ENCODE measurements at regions not wholly inside any gene's neighbourhood (a gene's known extent, or its start where the extent isn't known, plus 50 kb on each side); places are given as distances from the start of the nearest gene placed in this dataset.

DNA sequence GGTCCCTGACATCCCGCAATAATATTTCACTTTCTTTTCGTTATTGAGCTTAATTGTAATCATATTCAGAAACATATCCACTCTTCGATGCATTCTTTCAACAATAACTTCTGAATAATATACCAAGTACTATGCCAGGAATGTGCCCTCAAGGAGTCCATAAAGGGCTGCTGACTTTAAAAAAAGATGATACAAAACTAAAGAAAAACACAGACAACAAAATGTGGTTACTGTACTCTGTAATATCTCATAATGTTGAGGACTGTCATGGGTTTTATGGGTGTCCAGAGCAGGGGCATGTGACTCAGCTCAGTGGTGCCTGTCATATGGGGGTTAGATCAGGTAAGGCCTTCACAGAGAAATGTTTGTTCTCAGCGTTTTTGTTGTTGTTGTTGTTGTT is 73.7 kb downstream of the ARL4A start:
- TF ChIP-seq, protein P1, sequence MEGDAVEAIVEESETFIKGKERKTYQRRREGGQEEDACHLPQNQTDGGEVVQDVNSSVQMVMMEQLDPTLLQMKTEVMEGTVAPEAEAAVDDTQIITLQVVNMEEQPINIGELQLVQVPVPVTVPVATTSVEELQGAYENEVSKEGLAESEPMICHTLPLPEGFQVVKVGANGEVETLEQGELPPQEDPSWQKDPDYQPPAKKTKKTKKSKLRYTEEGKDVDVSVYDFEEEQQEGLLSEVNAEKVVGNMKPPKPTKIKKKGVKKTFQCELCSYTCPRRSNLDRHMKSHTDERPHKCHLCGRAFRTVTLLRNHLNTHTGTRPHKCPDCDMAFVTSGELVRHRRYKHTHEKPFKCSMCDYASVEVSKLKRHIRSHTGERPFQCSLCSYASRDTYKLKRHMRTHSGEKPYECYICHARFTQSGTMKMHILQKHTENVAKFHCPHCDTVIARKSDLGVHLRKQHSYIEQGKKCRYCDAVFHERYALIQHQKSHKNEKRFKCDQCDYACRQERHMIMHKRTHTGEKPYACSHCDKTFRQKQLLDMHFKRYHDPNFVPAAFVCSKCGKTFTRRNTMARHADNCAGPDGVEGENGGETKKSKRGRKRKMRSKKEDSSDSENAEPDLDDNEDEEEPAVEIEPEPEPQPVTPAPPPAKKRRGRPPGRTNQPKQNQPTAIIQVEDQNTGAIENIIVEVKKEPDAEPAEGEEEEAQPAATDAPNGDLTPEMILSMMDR (conservative IDR thresholded peaks at IDR 0.05; ENCODE audit: low read depth in 2 of 2): no peak
- TF ChIP-seq CREB1 (CRISPR knock-in tag; IDR thresholded peaks at IDR 0.05; ENCODE audit: low read depth) (no peak), POLR2AphosphoS5 (IDR thresholded peaks at IDR 0.05; ENCODE audit: low read depth) (no peak), EZH2 (IDR thresholded peaks at IDR 0.05; ENCODE audit: low read depth, unreplicated experiment) (no peak)

Data from GM23338 (cell line).